Effector memory CD4-positive, alpha-beta T cell (primary cell): ENCODE measurements at regions not wholly inside any gene's neighbourhood (a gene's known extent, or its start where the extent isn't known, plus 50 kb on each side); places are given as distances from the start of the nearest gene placed in this dataset.
A peak's percentile ranks its signal among the peaks of the same experiment; 100 is the strongest.

ENCODE experiments used
- DNase-seq, 3 donors: peaks; one replicate each; pipeline ENCODE4 v3.0.0-alpha.2; 2020
- H3K27ac ChIP-seq: 2 replicates; pipeline ENCODE4 v1.7.0; 2013; ENCODE audit warnings: mild to moderate bottlenecking, low read length, moderate library complexity; ENCODE audit not compliant: insufficient read depth, poor library complexity, severe bottlenecking
- H3K27me3 ChIP-seq: replicated peaks from 2 replicates; pipeline ENCODE4 v1.7.0; 2013; ENCODE audit warnings: mild to moderate bottlenecking, low read length; ENCODE audit not compliant: insufficient read depth, control insufficient read depth, poor library complexity, severe bottlenecking
- H3K36me3 ChIP-seq: 2 replicates; pipeline ENCODE4 v1.7.0; 2013; ENCODE audit warnings: mild to moderate bottlenecking, low read length, moderate library complexity; ENCODE audit not compliant: control insufficient read depth, insufficient read depth
- H3K4me1 ChIP-seq: 2 replicates; pipeline ENCODE4 v1.7.0; 2013; ENCODE audit warnings: low read length, mild to moderate bottlenecking; ENCODE audit not compliant: control insufficient read depth, insufficient read depth, poor library complexity, severe bottlenecking
- H3K4me3 ChIP-seq: 2 replicates; pipeline ENCODE4 v1.7.0; 2013; ENCODE audit warnings: low read length, low read depth, mild to moderate bottlenecking; ENCODE audit not compliant: insufficient read depth, poor library complexity, severe bottlenecking
- H3K9me3 ChIP-seq: 2 replicates; pipeline ENCODE4 v1.7.0; 2013; ENCODE audit warnings: mild to moderate bottlenecking, low read length, moderate library complexity; ENCODE audit not compliant: control insufficient read depth

- peak in 1 of 3 donors; percentile 8 for DNase-seq
- no peak overlapping the region for H3K27ac ChIP-seq
- no peaks in the 10 kb centered on the region for H3K9me3 ChIP-seq
- no peaks in the 10 kb centered on the region for H3K27me3 ChIP-seq
- no peaks in the 10 kb centered on the region for H3K36me3 ChIP-seq
- H3K4me1 ChIP-seq = no peaks in the 10 kb centered on the region
- no peak overlapping the region for H3K4me3 ChIP-seq
Measured at GRCh38 chr12:107309020-107309419, 215.7 kb upstream of the CRY1 start.

GRCh38 chr12:107310621-107311020 is 217.3 kb upstream of the CRY1 start:
- Histone ChIP-seq H3K4me1 (no peaks in the 10 kb centered on the region), H3K4me3 (no peak overlapping the region), H3K27ac (no peak overlapping the region), H3K36me3 (no peaks in the 10 kb centered on the region), H3K27me3 (no peaks in the 10 kb centered on the region), H3K9me3 (no peaks in the 10 kb centered on the region)
- no peak for DNase-seq

GRCh38 chr12:107311682-107312081 is 218.3 kb upstream of the CRY1 start:
- Histone ChIP-seq H3K4me1 (no peaks in the 10 kb centered on the region), H3K4me3 (no peak overlapping the region), H3K9me3 (no peaks in the 10 kb centered on the region), H3K27me3 (no peaks in the 10 kb centered on the region), H3K36me3 (no peaks in the 10 kb centered on the region), H3K27ac (no peak overlapping the region)
- no peak for DNase-seq

GRCh38 chr12:107317751-107318555 is 224.6 kb upstream of the CRY1 start:
- Histone ChIP-seq H3K36me3 (no peaks in the 10 kb centered on the region), H3K4me1 (peaks cover 16% of the 10 kb centered on the region), H3K27me3 (no peaks in the 10 kb centered on the region), H3K4me3 (peak overlapping the region; percentile 75), H3K27ac (peak overlapping the region; percentile 29), H3K9me3 (no peaks in the 10 kb centered on the region)
- peak; percentile 76 to 81 (median 79) for DNase-seq

GRCh38 chr12:107318556-107318805 is 225.1 kb upstream of the CRY1 start:
- H3K27me3 ChIP-seq = no peaks in the 10 kb centered on the region
- H3K4me1 ChIP-seq = peaks cover 16% of the 10 kb centered on the region
- H3K9me3 ChIP-seq = no peaks in the 10 kb centered on the region
- no peaks in the 10 kb centered on the region for H3K36me3 ChIP-seq
- peak overlapping the region; percentile 29 for H3K27ac ChIP-seq
- H3K4me3 ChIP-seq = peak overlapping the region; percentile 75
- DNase-seq = peak in 2 of 3 donors; percentile 3 to 6

GRCh38 chr12:107318806-107319532 is 225.6 kb upstream of the CRY1 start:
- Histone ChIP-seq H3K27ac (peak overlapping the region; percentile 29), H3K9me3 (no peaks in the 10 kb centered on the region), H3K4me3 (peak overlapping the region; percentile 75), H3K36me3 (no peaks in the 10 kb centered on the region), H3K4me1 (peaks cover 16% of the 10 kb centered on the region), H3K27me3 (no peaks in the 10 kb centered on the region)
- no peak for DNase-seq

- peak in 2 of 3 donors; percentile 5 to 9 for DNase-seq
- H3K27me3 ChIP-seq = no peaks in the 10 kb centered on the region
- peak overlapping the region; percentile 75 for H3K4me3 ChIP-seq
- H3K36me3 ChIP-seq = no peaks in the 10 kb centered on the region
- H3K27ac ChIP-seq = peak overlapping the region; percentile 60
- H3K9me3 ChIP-seq = no peaks in the 10 kb centered on the region
- H3K4me1 ChIP-seq = peaks cover 16% of the 10 kb centered on the region
Measured at GRCh38 chr12:107319533-107320032, 226.2 kb upstream of the CRY1 start.

GRCh38 chr12:107320033-107320928 is 226.9 kb upstream of the CRY1 start:
- Histone ChIP-seq H3K4me1 (peaks cover 16% of the 10 kb centered on the region), H3K36me3 (no peaks in the 10 kb centered on the region), H3K27me3 (no peaks in the 10 kb centered on the region), H3K27ac (peak overlapping the region; percentile 60), H3K9me3 (no peaks in the 10 kb centered on the region), H3K4me3 (peak overlapping the region; percentile 75)
- DNase-seq = peak; percentile 51 to 69 (median 61)

GRCh38 chr12:107320929-107321631 is 227.7 kb upstream of the CRY1 start:
- Histone ChIP-seq H3K4me1 (peaks cover 16% of the 10 kb centered on the region), H3K4me3 (peak overlapping the region; percentile 75), H3K9me3 (no peaks in the 10 kb centered on the region), H3K36me3 (no peaks in the 10 kb centered on the region), H3K27me3 (no peaks in the 10 kb centered on the region), H3K27ac (peak overlapping the region; percentile 60)
- DNase-seq = peak; percentile 46 to 63 (median 56)
